ENCODE measurements at regions not wholly inside any gene's neighbourhood (a gene's known extent, or its start where the extent isn't known, plus 50 kb on each side); places are given as distances from the start of the nearest gene placed in this dataset.

- intact Hi-C loops (cut with DNase I; ENCODE audit: low total_unique reads), result no loop called here
- Histone ChIP-seq H3K36me3 (no peaks in the 10 kb centered on the region), H3K4me3 (no peak overlapping the region), H3K27me3 (no peaks in the 10 kb centered on the region), H3K4me1 (no peaks in the 10 kb centered on the region), H3K27ac (no peak overlapping the region), H3K9me3 (no peaks in the 10 kb centered on the region)
- TF ChIP-seq CTCF (IDR thresholded peaks at IDR 0.05) (no peak), POLR2AphosphoS5 (IDR thresholded peaks at IDR 0.05) (no peak), POLR2A (IDR thresholded peaks at IDR 0.05) (no peak)
- no peak for DNase-seq (ENCODE audit: low spot score in 2 of 2)
Measured at GRCh38 chr2:181367411-181367810, 89.8 kb upstream of the ITGA4 start.

GRCh38 chr2:181367906-181368435, 89.2 kb upstream of the ITGA4 start:
- DNase-seq (ENCODE audit: low spot score in 2 of 2), result no peak
- TF ChIP-seq POLR2AphosphoS5 (IDR thresholded peaks at IDR 0.05), result no peak
- TF ChIP-seq POLR2A (IDR thresholded peaks at IDR 0.05), result no peak
- no peak for TF ChIP-seq CTCF (IDR thresholded peaks at IDR 0.05)
- Histone ChIP-seq H3K4me3 (no peak overlapping the region), H3K4me1 (no peaks in the 10 kb centered on the region), H3K27ac (no peak overlapping the region), H3K36me3 (no peaks in the 10 kb centered on the region), H3K27me3 (no peaks in the 10 kb centered on the region), H3K9me3 (no peaks in the 10 kb centered on the region)
- intact Hi-C loops (cut with DNase I; ENCODE audit: low total_unique reads), result no loop called here

- no peak for DNase-seq (ENCODE audit: low spot score in 2 of 2)
- no peaks in the 10 kb centered on the region for H3K36me3 ChIP-seq
- H3K4me1 ChIP-seq, result no peaks in the 10 kb centered on the region
- no peak for TF ChIP-seq POLR2AphosphoS5 (IDR thresholded peaks at IDR 0.05)
- TF ChIP-seq CTCF (IDR thresholded peaks at IDR 0.05), result no peak
- no peak for TF ChIP-seq POLR2A (IDR thresholded peaks at IDR 0.05)
- intact Hi-C loops (cut with DNase I; ENCODE audit: low total_unique reads), result no loop called here
- H3K9me3 ChIP-seq, result no peaks in the 10 kb centered on the region
- no peak overlapping the region for H3K27ac ChIP-seq
- no peaks in the 10 kb centered on the region for H3K27me3 ChIP-seq
- no peak overlapping the region for H3K4me3 ChIP-seq
Measured at GRCh38 chr2:181370126-181370525, 87.1 kb upstream of the ITGA4 start.

- Histone ChIP-seq H3K36me3 (no peaks in the 10 kb centered on the region), H3K27ac (no peak overlapping the region), H3K9me3 (no peaks in the 10 kb centered on the region), H3K27me3 (no peaks in the 10 kb centered on the region), H3K4me1 (no peaks in the 10 kb centered on the region), H3K4me3 (no peak overlapping the region)
- no peak for TF ChIP-seq POLR2A (IDR thresholded peaks at IDR 0.05)
- no peak for TF ChIP-seq POLR2AphosphoS5 (IDR thresholded peaks at IDR 0.05)
- no peak for TF ChIP-seq CTCF (IDR thresholded peaks at IDR 0.05)
- intact Hi-C loops (cut with DNase I; ENCODE audit: low total_unique reads), result no loop called here
- no peak for DNase-seq (ENCODE audit: low spot score in 2 of 2)
Measured at GRCh38 chr2:181371195-181371594, 86.0 kb upstream of the ITGA4 start.

GRCh38 chr2:181371782-181372645, 85.2 kb upstream of the ITGA4 start:
- no peak for DNase-seq (ENCODE audit: low spot score in 2 of 2)
- H3K27me3 ChIP-seq, result no peaks in the 10 kb centered on the region
- no peak overlapping the region for H3K27ac ChIP-seq
- no peak for TF ChIP-seq POLR2A (IDR thresholded peaks at IDR 0.05)
- no peak for TF ChIP-seq CTCF (IDR thresholded peaks at IDR 0.05)
- no peak for TF ChIP-seq POLR2AphosphoS5 (IDR thresholded peaks at IDR 0.05)
- H3K4me3 ChIP-seq, result no peak overlapping the region
- intact Hi-C loops (cut with DNase I; ENCODE audit: low total_unique reads), result no loop called here
- no peaks in the 10 kb centered on the region for H3K36me3 ChIP-seq
- no peaks in the 10 kb centered on the region for H3K9me3 ChIP-seq
- no peaks in the 10 kb centered on the region for H3K4me1 ChIP-seq

Data from breast epithelium (tissue), 4 donors.